Pancreas (tissue), 10 donors: ENCODE measurements at regions not wholly inside any gene's neighbourhood (a gene's known extent, or its start where the extent isn't known, plus 50 kb on each side); places are given as distances from the start of the nearest gene placed in this dataset.

Source experiments
- ATAC-seq, 4 donors: fragments of 200-7000 bp; cut with Tn5 transposase; one replicate each; pipeline versions ENCODE4 v1.8.0 to v1.9.1; 2020; ENCODE audit warnings: mild to moderate bottlenecking in 4 of 4, moderate library complexity in 4 of 4
- DNase-seq, 6 donors: peaks; one replicate each; pipeline ENCODE4 v3.0.0-alpha.2; 2020
- FAIRE-seq: peaks from 2 replicates; lab custom pipeline; 2012; peaks lifted over from hg19 to GRCh38; lab: Jason Lieb, UNC
- H3K27ac ChIP-seq, 4 donors: fragments of 200-600 bp; sonication (generic); 1 replicate in 3 of 4; 2 replicates in 1 of 4; pipeline versions ENCODE4 v1.5.0 to v1.8.0; 2020
- H3K27me3 ChIP-seq, 4 donors: fragments of 200-600 bp; one replicate each; pipeline ENCODE4 v1.8.0; 2021
- H3K36me3 ChIP-seq, 3 donors: fragments of 200-600 bp; sonication (generic) in 1 of 3; one replicate each; pipeline versions ENCODE4 v1.5.0 to v1.8.0; 2020 to 2021
- H3K4me1 ChIP-seq, 3 donors: fragments of 200-600 bp; one replicate each; pipeline ENCODE4 v1.8.0; 2021
- H3K4me3 ChIP-seq, 4 donors: fragments of 200-600 bp; sonication (generic) in 2 of 4; one replicate each; pipeline versions ENCODE4 v1.5.0 to v1.8.0; 2020 to 2021
- H3K9me3 ChIP-seq, 4 donors: fragments of 200-600 bp; one replicate each; pipeline ENCODE4 v1.8.0; 2021
- WGBS, 2 donors: extraction: QIAGEN DNeasy Blood & Tissue Kit; methylation state at CpG; one replicate each; pipeline ENCODE4 v1.1.7; 2013; 5-methylcytosine and 5-hydroxymethylcytosine counted together
- intact Hi-C, 3 donors: fragments of 100-400 bp; cut with DNase I; formaldehyde crosslinking; loops; one replicate each; pipeline versions ENCODE4 v1.11.1 to v1.14.2; 2022
- TF ChIP-seq, protein P1 (sequence below), 4 donors: fragments of 200-600 bp; sonication (generic) in 3 of 4; IDR thresholded peaks; one replicate each; pipeline versions ENCODE4 v1.5.0 to v1.8.0; 2021; ENCODE audit warnings: antibody characterized with exemption in 4 of 4
- donor health status: healthy with polysubstance abuse.
- donor health status: DM: no; HTN: no; CAD: no; lungs with moderate emphysema.
- donor health status: DM: no; HTN: no; CAD: no.
- donor health status: control.
- donor health status: control.
- donor health status: Bipolar disorder and iron deficiency.
- donor health status: DM: yes; HTN: yes; CAD: no.
- donor health status: DM: no; HTN: no; CAD: no.
- donor health status: DM: no; HTN: no; CAD: no.
- donor health status: DM: yes; HTN: yes; CAD: no.

DNA sequence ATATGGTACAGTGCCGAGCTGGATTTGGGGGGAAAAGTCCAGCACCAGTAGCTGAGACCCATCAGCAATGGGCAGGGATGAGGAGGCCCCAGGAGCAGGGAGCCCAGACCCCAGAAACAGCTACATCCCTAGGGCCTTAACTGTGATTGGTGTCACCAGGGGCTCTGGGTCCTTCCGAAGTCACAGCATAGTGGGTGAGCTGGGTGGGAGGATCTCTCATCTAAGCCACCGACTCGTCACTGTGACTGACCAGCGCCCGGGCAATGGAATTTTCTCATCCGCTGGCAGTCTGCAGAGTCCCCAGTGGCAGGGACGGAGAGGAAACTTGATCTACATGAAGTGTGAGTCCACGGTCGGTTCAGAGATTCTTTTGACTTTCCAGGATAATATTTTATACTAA is 186.5 kb downstream of the SH3BP4 start:
- Histone ChIP-seq H3K36me3 (no peaks in the 10 kb centered on the region), H3K4me1 (no peaks in the 10 kb centered on the region), H3K4me3 (no peak overlapping the region), H3K27me3 (no peaks in the 10 kb centered on the region), H3K9me3 (no peaks in the 10 kb centered on the region), H3K27ac (no peak overlapping the region)
- 91 to 94% methylated on average over 10 of the region's 10 CpGs for WGBS, 2 donors
- FAIRE-seq (no peak), DNase-seq (no peak), ATAC-seq (no peak)
- TF ChIP-seq, protein P1, sequence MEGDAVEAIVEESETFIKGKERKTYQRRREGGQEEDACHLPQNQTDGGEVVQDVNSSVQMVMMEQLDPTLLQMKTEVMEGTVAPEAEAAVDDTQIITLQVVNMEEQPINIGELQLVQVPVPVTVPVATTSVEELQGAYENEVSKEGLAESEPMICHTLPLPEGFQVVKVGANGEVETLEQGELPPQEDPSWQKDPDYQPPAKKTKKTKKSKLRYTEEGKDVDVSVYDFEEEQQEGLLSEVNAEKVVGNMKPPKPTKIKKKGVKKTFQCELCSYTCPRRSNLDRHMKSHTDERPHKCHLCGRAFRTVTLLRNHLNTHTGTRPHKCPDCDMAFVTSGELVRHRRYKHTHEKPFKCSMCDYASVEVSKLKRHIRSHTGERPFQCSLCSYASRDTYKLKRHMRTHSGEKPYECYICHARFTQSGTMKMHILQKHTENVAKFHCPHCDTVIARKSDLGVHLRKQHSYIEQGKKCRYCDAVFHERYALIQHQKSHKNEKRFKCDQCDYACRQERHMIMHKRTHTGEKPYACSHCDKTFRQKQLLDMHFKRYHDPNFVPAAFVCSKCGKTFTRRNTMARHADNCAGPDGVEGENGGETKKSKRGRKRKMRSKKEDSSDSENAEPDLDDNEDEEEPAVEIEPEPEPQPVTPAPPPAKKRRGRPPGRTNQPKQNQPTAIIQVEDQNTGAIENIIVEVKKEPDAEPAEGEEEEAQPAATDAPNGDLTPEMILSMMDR (IDR thresholded peaks at IDR 0.05), result no peak
- intact Hi-C loops, result loop anchor here in 2 of 3 donors (5.0 to 10.0 kb wide), 4 partner anchors 356 to 606 kb away; partner anchors contain the start of gene AGAP1 (in 1 of the 2)

DNA sequence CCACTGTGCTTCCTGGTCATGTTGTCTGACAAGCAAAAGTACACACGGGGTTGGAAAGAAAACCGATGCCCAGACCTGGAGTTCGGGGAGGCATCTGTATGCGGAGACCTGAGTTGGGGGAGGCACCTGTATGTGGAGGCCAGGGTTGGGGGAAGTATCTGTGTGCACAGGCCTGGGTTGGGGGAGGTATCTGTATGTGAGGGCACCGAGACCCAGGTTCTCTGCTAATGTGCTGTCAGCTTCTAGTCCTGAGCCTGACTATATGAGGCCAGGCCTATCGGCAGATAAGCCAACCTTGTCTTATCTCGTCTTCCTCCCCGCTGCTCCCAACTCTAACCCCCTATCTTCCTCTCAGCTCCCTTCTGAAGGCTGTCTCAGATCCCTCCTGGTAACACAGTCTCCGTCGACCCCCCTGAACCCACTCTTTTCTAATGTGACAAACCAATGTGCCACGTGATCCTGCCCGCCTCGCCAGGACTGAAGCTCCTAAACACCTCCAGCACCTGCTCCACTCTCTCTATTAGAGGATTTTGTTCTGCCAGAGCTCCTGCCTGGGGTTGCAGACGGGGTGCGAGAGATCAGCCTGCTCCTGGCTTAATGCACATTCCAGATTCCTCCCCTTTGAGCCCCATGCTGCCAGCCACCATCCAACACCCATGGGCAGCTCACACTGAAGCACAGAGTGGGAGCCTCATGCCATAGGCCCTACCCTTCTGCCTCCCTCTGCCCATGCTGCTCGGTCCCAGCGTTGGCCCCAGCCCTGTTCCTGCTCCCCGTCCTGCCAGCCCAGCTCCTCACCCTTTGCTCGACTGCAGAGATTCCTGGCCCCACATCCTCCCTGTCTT is 188.4 kb downstream of the SH3BP4 start:
- Histone ChIP-seq H3K4me1 (no peaks in the 10 kb centered on the region), H3K27me3 (no peaks in the 10 kb centered on the region), H3K27ac (no peak overlapping the region), H3K36me3 (no peaks in the 10 kb centered on the region), H3K4me3 (no peak overlapping the region), H3K9me3 (no peaks in the 10 kb centered on the region)
- TF ChIP-seq, protein P1 (IDR thresholded peaks at IDR 0.05), result no peak
- DNase-seq (no peak), FAIRE-seq (no peak), ATAC-seq (no peak)
- WGBS, 2 donors, result 89 to 93% methylated on average over 19 of the region's 19 CpGs
- intact Hi-C loops, result loop anchor here in 2 of 3 donors (5.0 to 10.0 kb wide), 5 partner anchors 355 to 605 kb away; partner anchors contain the start of gene AGAP1 (in 1 of the 2)

DNA sequence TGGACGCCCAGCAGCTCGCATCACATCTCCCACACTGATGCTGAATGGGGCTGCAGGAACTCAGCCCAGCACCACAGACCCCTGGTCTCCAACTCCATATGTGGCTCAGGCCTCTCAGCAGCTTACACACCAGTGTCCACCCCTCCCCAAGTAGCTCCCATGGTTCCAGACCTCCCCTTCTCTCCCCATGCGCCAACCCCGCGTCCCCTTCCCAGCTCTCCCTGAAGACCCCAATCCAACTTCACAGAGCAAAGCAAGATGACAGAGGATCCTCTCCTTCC is 188.9 kb downstream of the SH3BP4 start:
- Histone ChIP-seq H3K4me1 (no peaks in the 10 kb centered on the region), H3K27ac (no peak overlapping the region), H3K4me3 (no peak overlapping the region), H3K9me3 (no peaks in the 10 kb centered on the region), H3K36me3 (no peaks in the 10 kb centered on the region), H3K27me3 (no peaks in the 10 kb centered on the region)
- ATAC-seq, result no peak
- intact Hi-C loops, result loop anchor here in 1 of 3 donors (5.0 kb wide), 1 partner anchor 362 kb away; no protein-coding TSS in a partner anchor
- no peak for FAIRE-seq
- TF ChIP-seq, protein P1 (IDR thresholded peaks at IDR 0.05), result no peak
- WGBS, 2 donors, result 97 to 99% methylated on average over 5 of the region's 5 CpGs
- DNase-seq, result no peak

DNA sequence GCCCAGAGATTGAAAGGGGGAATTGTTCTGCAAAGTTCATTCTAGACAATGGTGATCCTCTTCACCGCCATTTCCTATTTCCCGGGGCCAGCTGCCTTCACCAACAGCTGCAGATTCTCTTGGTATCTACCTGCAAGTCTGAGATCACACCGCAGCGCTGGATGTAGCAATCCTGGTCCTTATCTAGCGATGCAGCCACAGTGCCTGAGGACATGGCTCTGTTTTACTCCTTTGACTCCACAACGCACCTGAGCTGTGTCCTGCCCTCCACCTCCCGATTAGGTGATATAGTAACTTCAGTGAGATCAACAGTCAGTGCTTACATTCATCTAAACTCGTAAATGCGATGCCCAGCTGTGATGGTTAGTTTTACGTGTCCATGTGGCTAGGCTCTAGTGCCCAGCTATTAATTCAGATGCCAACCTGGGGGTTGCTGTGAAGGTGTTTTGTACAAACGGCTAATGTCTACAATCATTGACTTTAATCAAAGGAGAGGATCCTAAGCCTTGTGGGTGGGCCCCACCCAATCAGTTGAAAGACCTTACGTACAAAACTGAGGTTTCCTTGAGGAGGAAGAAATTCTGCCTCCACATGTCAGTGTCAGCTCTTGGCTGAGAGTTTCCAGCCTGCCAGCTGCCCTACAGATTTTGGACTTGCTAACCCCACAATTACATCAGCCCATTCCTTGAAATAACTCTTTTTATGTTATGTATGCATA is 189.8 kb downstream of the SH3BP4 start:
- FAIRE-seq (no peak), DNase-seq (no peak), ATAC-seq (no peak)
- H3K27ac ChIP-seq, result no peak overlapping the region
- H3K4me3 ChIP-seq, result no peak overlapping the region
- H3K27me3 ChIP-seq, result no peaks in the 10 kb centered on the region
- TF ChIP-seq, protein P1 (IDR thresholded peaks at IDR 0.05), result no peak
- H3K4me1 ChIP-seq, result no peaks in the 10 kb centered on the region
- 87 to 92% methylated on average over 12 of the region's 12 CpGs for WGBS, 2 donors
- no peaks in the 10 kb centered on the region for H3K9me3 ChIP-seq
- H3K36me3 ChIP-seq, result no peaks in the 10 kb centered on the region
- intact Hi-C loops, result loop anchor here in 1 of 3 donors (5.0 kb wide), 1 partner anchor 361 kb away; no protein-coding TSS in a partner anchor
